D721Med (cell line): ENCODE measurements at regions not wholly inside any gene's neighbourhood (a gene's known extent, or its start where the extent isn't known, plus 50 kb on each side); places are given as distances from the start of the nearest gene placed in this dataset.

Experiments used
- DNase-seq: peaks from one replicate; pipeline ENCODE4 v3.0.0; 2011; ENCODE audit warnings: low spot score; ENCODE audit not compliant: insufficient read length
- FAIRE-seq: peaks from 2 replicates; lab custom pipeline; 2011; peaks lifted over from hg19 to GRCh38; lab: Jason Lieb, UNC
- CTCF ChIP-seq: IDR thresholded peaks from 2 replicates; pipeline ENCODE4 v1.5.1; 2012; ENCODE audit warnings: mild to moderate bottlenecking, control low read depth; ENCODE audit not compliant: insufficient read depth; ENCODE audit errors: missing control alignments

DNA sequence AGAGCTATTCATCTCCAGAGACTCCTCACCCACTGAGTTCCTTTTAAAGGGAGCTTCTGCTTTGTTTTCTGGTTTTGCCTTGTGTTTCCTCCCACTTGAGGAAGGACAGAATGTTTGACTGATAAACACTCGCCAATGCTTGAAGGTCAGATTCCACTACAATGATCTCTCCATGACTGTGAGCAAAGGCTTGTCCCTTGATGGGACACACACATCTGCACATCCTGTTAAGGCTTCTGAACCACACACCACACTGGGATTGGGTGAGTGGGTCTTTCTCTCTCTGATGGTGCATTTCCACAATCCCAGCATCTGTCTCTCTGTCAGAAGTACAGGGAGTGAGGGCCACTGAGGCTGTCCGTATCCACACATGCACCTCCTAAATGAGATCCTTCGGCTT is 245.3 kb downstream of the IRS2 start:
- DNase-seq (no peak), FAIRE-seq (no peak)
- no peak for TF ChIP-seq CTCF

GRCh38 chr13:109537584-109537983 is 248.8 kb downstream of the IRS2 start:
- DNase-seq (no peak), FAIRE-seq (no peak)
- TF ChIP-seq CTCF = no peak

GRCh38 chr13:109533350-109533749 is 253.0 kb downstream of the IRS2 start:
- DNase-seq = no peak
- TF ChIP-seq CTCF = no peak
- FAIRE-seq = no peak

GRCh38 chr13:109529964-109530363 is 256.4 kb downstream of the IRS2 start:
- TF ChIP-seq CTCF = no peak
- FAIRE-seq (no peak), DNase-seq (no peak)

- no peak for TF ChIP-seq CTCF
- no peak for DNase-seq
- no peak for FAIRE-seq
Measured at GRCh38 chr13:109521719-109522118, 264.7 kb downstream of the IRS2 start.

- TF ChIP-seq CTCF = no peak
- DNase-seq = no peak
- no peak for FAIRE-seq
Measured at GRCh38 chr13:109517517-109517916, 268.9 kb downstream of the IRS2 start.

GRCh38 chr13:109516186-109516585 is 270.2 kb downstream of the IRS2 start:
- FAIRE-seq (no peak), DNase-seq (no peak)
- TF ChIP-seq CTCF = no peak
